Glutamatergic neuron (in vitro differentiated cells): ENCODE measurements at regions not wholly inside any gene's neighbourhood (a gene's known extent, or its start where the extent isn't known, plus 50 kb on each side); places are given as distances from the start of the nearest gene placed in this dataset.

Source experiments
- DNase-seq: peaks from one replicate; pipeline ENCODE4 v3.0.0; 2022
- H3K27ac Mint-ChIP-seq: one replicate; pipeline ENCODE4 v1.8.0; 2020; ENCODE audit warnings: mild to moderate bottlenecking, mixed read lengths, inconsistent platforms; ENCODE audit not compliant: unreplicated experiment
- H3K27me3 Mint-ChIP-seq: one replicate; pipeline ENCODE4 v1.8.0; 2020; ENCODE audit warnings: mild to moderate bottlenecking, moderate library complexity, mixed read lengths, inconsistent platforms; ENCODE audit not compliant: unreplicated experiment
- H3K36me3 Mint-ChIP-seq: one replicate; pipeline ENCODE4 v1.8.0; 2020; ENCODE audit warnings: mild to moderate bottlenecking, mixed read lengths, inconsistent platforms; ENCODE audit not compliant: unreplicated experiment
- H3K4me1 Mint-ChIP-seq: one replicate; pipeline ENCODE4 v1.8.0; 2020; ENCODE audit warnings: mild to moderate bottlenecking, low read depth, mixed read lengths, inconsistent platforms; ENCODE audit not compliant: unreplicated experiment
- H3K4me3 Mint-ChIP-seq: one replicate; pipeline ENCODE4 v1.8.0; 2020; ENCODE audit warnings: mild to moderate bottlenecking, mixed read lengths, inconsistent platforms; ENCODE audit not compliant: unreplicated experiment
- H3K9me3 Mint-ChIP-seq: one replicate; pipeline ENCODE4 v1.8.0; 2020; ENCODE audit warnings: mild to moderate bottlenecking, moderate library complexity, mixed read lengths, inconsistent platforms; ENCODE audit not compliant: unreplicated experiment
- CTCF ChIP-seq: fragments of 200-600 bp; sonication (generic); IDR thresholded peaks from one replicate; pipeline ENCODE4 v1.5.0; 2021; ENCODE audit not compliant: partially characterized antibody, unreplicated experiment

- Mint-ChIP-seq H3K4me3 (no peak overlapping the region), H3K9me3 (no peaks in the 10 kb centered on the region), H3K27me3 (no peaks in the 10 kb centered on the region), H3K4me1 (no peaks in the 10 kb centered on the region), H3K27ac (no peak overlapping the region), H3K36me3 (peaks cover 6% of the 10 kb centered on the region)
- DNase-seq: no peak
- TF ChIP-seq CTCF: no peak
These were observed 50.2 kb upstream of the BCL11A start for GRCh38 chr2:60603533-60604190.

GRCh38 chr2:60604486-60605064, 51.1 kb upstream of the BCL11A start:
- Mint-ChIP-seq H3K4me1 (no peaks in the 10 kb centered on the region), H3K27ac (no peak overlapping the region), H3K4me3 (no peak overlapping the region), H3K9me3 (no peaks in the 10 kb centered on the region), H3K27me3 (no peaks in the 10 kb centered on the region), H3K36me3 (peaks cover 6% of the 10 kb centered on the region)
- no peak for TF ChIP-seq CTCF
- no peak for DNase-seq

- Mint-ChIP-seq H3K4me1 (no peaks in the 10 kb centered on the region), H3K27ac (no peak overlapping the region), H3K4me3 (no peak overlapping the region), H3K36me3 (no peaks in the 10 kb centered on the region), H3K27me3 (no peaks in the 10 kb centered on the region), H3K9me3 (no peaks in the 10 kb centered on the region)
- no peak for DNase-seq
- no peak for TF ChIP-seq CTCF
These were observed 52.4 kb upstream of the BCL11A start for GRCh38 chr2:60605866-60606265.

- Mint-ChIP-seq H3K4me3 (no peak overlapping the region), H3K36me3 (no peaks in the 10 kb centered on the region), H3K27me3 (peaks cover 3% of the 10 kb centered on the region), H3K9me3 (peaks cover 2% of the 10 kb centered on the region), H3K27ac (no peak overlapping the region), H3K4me1 (no peaks in the 10 kb centered on the region)
- TF ChIP-seq CTCF: no peak
- DNase-seq: no peak
These were observed 55.2 kb upstream of the BCL11A start for GRCh38 chr2:60608679-60609078.

DNA sequence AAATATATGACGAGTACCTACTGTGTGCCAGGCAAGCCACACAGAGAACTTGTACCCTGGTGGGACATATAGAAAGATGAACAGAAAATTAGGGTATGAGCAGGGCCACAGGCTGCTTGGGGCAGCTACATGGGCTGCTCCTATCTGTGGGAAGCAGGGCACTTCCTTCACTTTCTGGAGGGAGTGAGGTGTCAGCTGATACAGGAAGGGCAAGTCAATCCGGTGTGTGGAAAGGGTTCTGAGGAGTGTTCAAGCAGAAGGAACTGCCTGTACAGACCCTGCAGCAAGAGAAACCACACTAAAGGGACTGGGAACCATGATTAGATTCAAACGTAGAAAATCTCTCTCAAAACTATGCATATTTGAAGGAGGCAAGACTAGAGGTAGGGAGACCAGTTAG, 58.6 kb upstream of the BCL11A start:
- H3K4me1 Mint-ChIP-seq: no peaks in the 10 kb centered on the region
- peaks cover 2% of the 10 kb centered on the region for H3K9me3 Mint-ChIP-seq
- H3K27ac Mint-ChIP-seq: no peak overlapping the region
- no peak overlapping the region for H3K4me3 Mint-ChIP-seq
- no peaks in the 10 kb centered on the region for H3K36me3 Mint-ChIP-seq
- no peak for TF ChIP-seq CTCF
- H3K27me3 Mint-ChIP-seq: peaks cover 3% of the 10 kb centered on the region
- DNase-seq: no peak
